ENCODE measurements at regions not wholly inside any gene's neighbourhood (a gene's known extent, or its start where the extent isn't known, plus 50 kb on each side); places are given as distances from the start of the nearest gene placed in this dataset.
A peak's percentile ranks its signal among the peaks of the same experiment; 100 is the strongest.

- TF ChIP-seq JUND (IDR thresholded peaks at IDR 0.05; ENCODE audit: low read depth), result no peak
- no peak for DNase-seq (ENCODE audit: low read depth in 1 of 2, low spot score in 1 of 2)
- in situ Hi-C loops (cut with HindIII; ENCODE audit: low pct_unique_long_range_greater_than_20kb, low sequenced_read_pairs), result no loop called here
These were observed 144.9 kb upstream of the ZNF507 start for GRCh38 chr19:32200312-32201038.

- DNase-seq (ENCODE audit: low read depth in 1 of 2, low spot score in 1 of 2), result no peak
- in situ Hi-C loops (cut with HindIII; ENCODE audit: low pct_unique_long_range_greater_than_20kb, low sequenced_read_pairs), result no loop called here
- no peak for TF ChIP-seq JUND (IDR thresholded peaks at IDR 0.05; ENCODE audit: low read depth)
These were observed 144.2 kb upstream of the ZNF507 start for GRCh38 chr19:32201211-32201610.

- DNase-seq (ENCODE audit: low read depth in 1 of 2, low spot score in 1 of 2), result no peak
- in situ Hi-C loops (cut with HindIII; ENCODE audit: low pct_unique_long_range_greater_than_20kb, low sequenced_read_pairs), result no loop called here
- no peak for TF ChIP-seq JUND (IDR thresholded peaks at IDR 0.05; ENCODE audit: low read depth)
These were observed 143.8 kb upstream of the ZNF507 start for GRCh38 chr19:32201636-32202051.

GRCh38 chr19:32202244-32202643 is 143.2 kb upstream of the ZNF507 start:
- in situ Hi-C loops (cut with HindIII; ENCODE audit: low pct_unique_long_range_greater_than_20kb, low sequenced_read_pairs), result no loop called here
- TF ChIP-seq JUND (IDR thresholded peaks at IDR 0.05; ENCODE audit: low read depth), result no peak
- DNase-seq (ENCODE audit: low read depth in 1 of 2, low spot score in 1 of 2), result no peak

- no peak for DNase-seq (ENCODE audit: low read depth in 1 of 2, low spot score in 1 of 2)
- in situ Hi-C loops (cut with HindIII; ENCODE audit: low pct_unique_long_range_greater_than_20kb, low sequenced_read_pairs), result no loop called here
- no peak for TF ChIP-seq JUND (IDR thresholded peaks at IDR 0.05; ENCODE audit: low read depth)
These were observed 142.2 kb upstream of the ZNF507 start for GRCh38 chr19:32203161-32203560.

GRCh38 chr19:32206065-32206464 is 139.3 kb upstream of the ZNF507 start:
- in situ Hi-C loops (cut with HindIII; ENCODE audit: low pct_unique_long_range_greater_than_20kb, low sequenced_read_pairs), result no loop called here
- no peak for DNase-seq (ENCODE audit: low read depth in 1 of 2, low spot score in 1 of 2)
- no peak for TF ChIP-seq JUND (IDR thresholded peaks at IDR 0.05; ENCODE audit: low read depth)

GRCh38 chr19:32208060-32208459 is 137.3 kb upstream of the ZNF507 start:
- in situ Hi-C loops (cut with HindIII; ENCODE audit: low pct_unique_long_range_greater_than_20kb, low sequenced_read_pairs), result no loop called here
- no peak for TF ChIP-seq JUND (IDR thresholded peaks at IDR 0.05; ENCODE audit: low read depth)
- no peak for DNase-seq (ENCODE audit: low read depth in 1 of 2, low spot score in 1 of 2)

- in situ Hi-C loops (cut with HindIII; ENCODE audit: low pct_unique_long_range_greater_than_20kb, low sequenced_read_pairs), result no loop called here
- no peak for TF ChIP-seq JUND (IDR thresholded peaks at IDR 0.05; ENCODE audit: low read depth)
- no peak for DNase-seq (ENCODE audit: low read depth in 1 of 2, low spot score in 1 of 2)
These were observed 126.0 kb upstream of the ZNF507 start for GRCh38 chr19:32219392-32219791.

- TF ChIP-seq JUND (IDR thresholded peaks at IDR 0.05; ENCODE audit: low read depth), result no peak
- in situ Hi-C loops (cut with HindIII; ENCODE audit: low pct_unique_long_range_greater_than_20kb, low sequenced_read_pairs), result no loop called here
- no peak for DNase-seq (ENCODE audit: low read depth in 1 of 2, low spot score in 1 of 2)
These were observed 125.4 kb upstream of the ZNF507 start for GRCh38 chr19:32219881-32220472.

- no peak for TF ChIP-seq JUND (IDR thresholded peaks at IDR 0.05; ENCODE audit: low read depth)
- in situ Hi-C loops (cut with HindIII; ENCODE audit: low pct_unique_long_range_greater_than_20kb, low sequenced_read_pairs), result no loop called here
- no peak for DNase-seq (ENCODE audit: low read depth in 1 of 2, low spot score in 1 of 2)
These were observed 124.5 kb upstream of the ZNF507 start for GRCh38 chr19:32220951-32221350.

- TF ChIP-seq JUND (IDR thresholded peaks at IDR 0.05; ENCODE audit: low read depth), result no peak
- DNase-seq (ENCODE audit: low read depth in 1 of 2, low spot score in 1 of 2), result peak in 1 of 2 experiments; percentile 2
- in situ Hi-C loops (cut with HindIII; ENCODE audit: low pct_unique_long_range_greater_than_20kb, low sequenced_read_pairs), result no loop called here
These were observed 122.9 kb upstream of the ZNF507 start for GRCh38 chr19:32222556-32222955.

- in situ Hi-C loops (cut with HindIII; ENCODE audit: low pct_unique_long_range_greater_than_20kb, low sequenced_read_pairs), result no loop called here
- DNase-seq (ENCODE audit: low read depth in 1 of 2, low spot score in 1 of 2), result no peak
- no peak for TF ChIP-seq JUND (IDR thresholded peaks at IDR 0.05; ENCODE audit: low read depth)
These were observed 122.3 kb upstream of the ZNF507 start for GRCh38 chr19:32223106-32223505.

- TF ChIP-seq JUND (IDR thresholded peaks at IDR 0.05; ENCODE audit: low read depth), result no peak
- in situ Hi-C loops (cut with HindIII; ENCODE audit: low pct_unique_long_range_greater_than_20kb, low sequenced_read_pairs), result no loop called here
- no peak for DNase-seq (ENCODE audit: low read depth in 1 of 2, low spot score in 1 of 2)
These were observed 121.6 kb upstream of the ZNF507 start for GRCh38 chr19:32223595-32224370.

All from T47D (cell line).